Neuronal stem cell (in vitro differentiated cells): ENCODE measurements at regions not wholly inside any gene's neighbourhood (a gene's known extent, or its start where the extent isn't known, plus 50 kb on each side); places are given as distances from the start of the nearest gene placed in this dataset.

Experiments used
- DNase-seq: peaks from one replicate; pipeline ENCODE4 v3.0.0-alpha.2; 2013; ENCODE audit warnings: low spot score
- H2AFZ ChIP-seq: one replicate; pipeline ENCODE4 v1.6.1; 2013; ENCODE audit warnings: mild to moderate bottlenecking, low read length, inconsistent platforms
- H2AK5ac ChIP-seq: 2 replicates; pipeline ENCODE4 v1.6.1; 2013; ENCODE audit warnings: low read depth, mild to moderate bottlenecking, inconsistent platforms, low read length, moderate library complexity, mixed read lengths
- H2BK120ac ChIP-seq: 2 replicates; pipeline ENCODE4 v1.6.1; 2013; ENCODE audit warnings: low read depth, mild to moderate bottlenecking, inconsistent platforms, low read length, moderate library complexity, mixed read lengths
- H2BK12ac ChIP-seq: one replicate; pipeline ENCODE4 v1.6.1; 2013; ENCODE audit warnings: low read length, inconsistent platforms
- H2BK15ac ChIP-seq: 2 replicates; pipeline ENCODE4 v1.6.1; 2013; ENCODE audit warnings: mild to moderate bottlenecking, low read length, inconsistent platforms, mixed read lengths
- H2BK5ac ChIP-seq: one replicate; pipeline ENCODE4 v1.6.1; 2013; ENCODE audit warnings: inconsistent platforms, mild to moderate bottlenecking, low read length, moderate library complexity
- H3K14ac ChIP-seq: one replicate; pipeline ENCODE4 v1.6.1; 2013; ENCODE audit warnings: low read length, inconsistent platforms
- H3K18ac ChIP-seq: 2 replicates; pipeline ENCODE4 v1.6.1; 2013; ENCODE audit warnings: low read length, inconsistent platforms
- H3K23ac ChIP-seq: 2 replicates; pipeline ENCODE4 v1.6.1; 2013; ENCODE audit warnings: low read depth, mild to moderate bottlenecking, mixed read lengths, low read length, inconsistent platforms; ENCODE audit not compliant: poor library complexity
- H3K27ac ChIP-seq: replicated peaks from 3 replicates; pipeline ENCODE4 v1.5.1; 2013; ENCODE audit warnings: low read length, inconsistent platforms
- H3K27me3 ChIP-seq, 3 experiments: 2 replicates each; pipeline ENCODE4 v1.6.1; 2013; ENCODE audit warnings: low read length in 3 of 3, mild to moderate bottlenecking in 2 of 3, inconsistent platforms in 1 of 3, low read depth in 1 of 3, mixed read lengths in 1 of 3, moderate library complexity in 1 of 3; ENCODE audit not compliant: control insufficient read depth in 3 of 3, insufficient read depth in 3 of 3
- H3K36me3 ChIP-seq, 2 donors: replicated peaks in 1 of 2; 2 replicates each; pipeline ENCODE4 v1.6.1; 2013; ENCODE audit warnings: low read length in 2 of 2; ENCODE audit not compliant: control insufficient read depth in 2 of 2, insufficient read depth in 2 of 2
- H3K4ac ChIP-seq: 2 replicates; pipeline ENCODE4 v1.6.1; 2013; ENCODE audit warnings: inconsistent platforms, mild to moderate bottlenecking, low read length, moderate library complexity
- H3K4me1 ChIP-seq, 2 donors: 1 replicate in 1 of 2; 2 replicates in 1 of 2; pipeline ENCODE4 v1.6.1; 2013; ENCODE audit warnings: low read length in 2 of 2, low read depth in 1 of 2; ENCODE audit not compliant: control insufficient read depth in 2 of 2, insufficient read depth in 1 of 2
- H3K4me2 ChIP-seq: one replicate; pipeline ENCODE4 v1.6.1; 2013; ENCODE audit warnings: mild to moderate bottlenecking, low read length, inconsistent platforms; ENCODE audit not compliant: insufficient read depth, poor library complexity, severe bottlenecking
- H3K4me3 ChIP-seq, 2 donors: 2 replicates each; pipeline ENCODE4 v1.5.1; 2013; ENCODE audit warnings: low read length in 2 of 2, mild to moderate bottlenecking in 2 of 2, inconsistent platforms in 1 of 2, moderate library complexity in 1 of 2
- H3K79me1 ChIP-seq: one replicate; pipeline ENCODE4 v1.6.1; 2013; ENCODE audit warnings: low read depth, mild to moderate bottlenecking, inconsistent platforms, low read length, moderate library complexity
- H3K9ac ChIP-seq: one replicate; pipeline ENCODE4 v1.6.1; 2013; ENCODE audit warnings: mild to moderate bottlenecking, low read depth, low read length, inconsistent platforms; ENCODE audit not compliant: poor library complexity
- H3K9me3 ChIP-seq, 2 donors: replicated peaks in 1 of 2; 2 replicates each; pipeline versions ENCODE3 to v1.6.1; 2013; ENCODE audit warnings: low read length in 2 of 2, mild to moderate bottlenecking in 2 of 2, inconsistent platforms in 1 of 2, low read depth in 1 of 2, mixed read lengths in 1 of 2, moderate library complexity in 1 of 2; ENCODE audit not compliant: control insufficient read depth in 2 of 2, insufficient read depth in 1 of 2
- H4K8ac ChIP-seq: one replicate; pipeline ENCODE4 v1.6.1; 2013; ENCODE audit warnings: low read depth, mild to moderate bottlenecking, inconsistent platforms, low read length, moderate library complexity
- H4K91ac ChIP-seq: one replicate; pipeline ENCODE4 v1.6.1; 2013; ENCODE audit warnings: low read length, low read depth, mild to moderate bottlenecking, inconsistent platforms; ENCODE audit not compliant: poor library complexity
- WGBS, 2 donors: extraction: QIAGEN DNeasy Blood & Tissue Kit; methylation state at CpG; one replicate each; pipeline ENCODE4 v1.1.7; 2013; ENCODE audit warnings: missing lambda C conversion rate in 2 of 2, mixed read lengths in 1 of 2; ENCODE audit not compliant: insufficient read length in 2 of 2, insufficient replicate concordance in 1 of 2; ENCODE audit errors: extremely low coverage in 2 of 2; 5-methylcytosine and 5-hydroxymethylcytosine counted together

DNA sequence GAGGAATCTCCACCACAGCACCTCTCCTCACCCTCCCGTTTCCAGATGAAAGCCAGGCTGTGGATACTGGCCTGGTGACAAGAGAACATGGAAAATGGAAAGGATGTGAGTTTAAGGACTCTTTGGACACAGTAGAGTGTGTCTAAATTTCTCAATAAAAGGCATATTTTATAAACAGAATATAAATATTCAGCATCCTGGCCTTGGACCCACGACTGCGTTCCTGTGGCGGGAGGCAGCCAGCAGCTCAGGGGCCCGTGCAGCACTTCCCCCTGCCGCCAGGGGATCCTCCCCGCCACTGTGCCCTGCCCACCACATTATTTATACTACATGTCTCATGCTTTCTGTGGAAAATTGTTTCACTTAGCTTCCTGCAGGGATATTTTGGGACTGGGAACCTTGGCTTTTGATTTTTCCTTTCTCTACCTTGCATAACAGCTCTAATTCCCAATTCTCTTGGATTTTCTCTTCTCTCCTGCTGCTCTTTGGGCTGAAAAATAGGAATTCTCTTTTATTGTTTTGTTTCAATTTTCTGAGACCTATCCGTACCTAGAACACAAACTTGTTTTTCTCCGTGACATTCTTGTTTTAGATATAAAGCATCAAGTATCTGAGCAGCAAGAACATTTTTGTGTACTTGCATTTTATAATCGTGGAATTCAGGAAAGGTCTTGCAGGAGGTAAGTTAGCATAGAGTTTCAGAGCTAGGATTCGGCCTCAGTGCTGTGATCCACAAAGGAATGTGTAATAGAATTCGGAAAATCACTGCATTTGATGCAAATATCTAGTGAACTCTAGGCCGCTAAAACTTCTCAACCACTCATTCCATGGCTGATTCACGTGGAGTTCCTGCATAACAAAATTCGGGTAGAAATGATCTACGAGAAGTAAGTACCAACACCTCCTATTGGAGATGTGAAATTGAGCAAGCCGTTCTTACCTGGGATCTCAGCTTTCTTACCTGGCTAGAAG is 107.7 kb upstream of the SPATA13 start:
- Histone ChIP-seq H3K4me2 (no peak overlapping the region), H3K4me3 (no peak overlapping the region), H2BK15ac (no peak overlapping the region), H2BK5ac (no peak overlapping the region), H3K9ac (no peak overlapping the region), H2BK12ac (no peak overlapping the region), H3K4me1 (peaks cover 3 to 8% of the 10 kb centered on the region in 2 donors), H3K27me3 (no peaks in the 10 kb centered on the region), H3K36me3 (no peaks in the 10 kb centered on the region), H2BK120ac (no peak overlapping the region), H2AK5ac (no peak overlapping the region), H3K23ac (no peak overlapping the region), H4K8ac (no peak overlapping the region), H3K79me1 (no peaks in the 10 kb centered on the region), H3K18ac (no peak overlapping the region), H3K27ac (no peak overlapping the region), H4K91ac (no peak overlapping the region), H3K4ac (no peak overlapping the region), H3K9me3 (no peaks in the 10 kb centered on the region), H3K14ac (no peak overlapping the region), H2AFZ (no peak overlapping the region)
- no CpG with 5 or more reads among the region's 17 CpGs for WGBS, 2 donors
- no peak for DNase-seq

GRCh38 chr13:24053519-24054251 is 106.8 kb upstream of the SPATA13 start:
- Histone ChIP-seq H3K27ac (no peak overlapping the region), H2BK15ac (peak overlapping the region; percentile 56), H2BK12ac (no peak overlapping the region), H3K36me3 (no peaks in the 10 kb centered on the region), H3K23ac (no peak overlapping the region), H4K8ac (no peak overlapping the region), H3K18ac (peak overlapping the region; percentile 66), H3K4me2 (no peak overlapping the region), H3K79me1 (no peaks in the 10 kb centered on the region), H4K91ac (no peak overlapping the region), H2BK5ac (no peak overlapping the region), H2AK5ac (peak overlapping the region; percentile 31), H3K9ac (no peak overlapping the region), H3K14ac (no peak overlapping the region), H3K27me3 (no peaks in the 10 kb centered on the region), H2BK120ac (no peak overlapping the region), H3K4me3 (no peak overlapping the region), H2AFZ (peak overlapping the region; percentile 2), H3K9me3 (no peaks in the 10 kb centered on the region), H3K4ac (no peak overlapping the region), H3K4me1 (peaks cover 3 to 8% of the 10 kb centered on the region in 2 donors)
- no CpG with 5 or more reads among the region's 9 CpGs for WGBS, 2 donors
- DNase-seq: peak; percentile 43

DNA sequence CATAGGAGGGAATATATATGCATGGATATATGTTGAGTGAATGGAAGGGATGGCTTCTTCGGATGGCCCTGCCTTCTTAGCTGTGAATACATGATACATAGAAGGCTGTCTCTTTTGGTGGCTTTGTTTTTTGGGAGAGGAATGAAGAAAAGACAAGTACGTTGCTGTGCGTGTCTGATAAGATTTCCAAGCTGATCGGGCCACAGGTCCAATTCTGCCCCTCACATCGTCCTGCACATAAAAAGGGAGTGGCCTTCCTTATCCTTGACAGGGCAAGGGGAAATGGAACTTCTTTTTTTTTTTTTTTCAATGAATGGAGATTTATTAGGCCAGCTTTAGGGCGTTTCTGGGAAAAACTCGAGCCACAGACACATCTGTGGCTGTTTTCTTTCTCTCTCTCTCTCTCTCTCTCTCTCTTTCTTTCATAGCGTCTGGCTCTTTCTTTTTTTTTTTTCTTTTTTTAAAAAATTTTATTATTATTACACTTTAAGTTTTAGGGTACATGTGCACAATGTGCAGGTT is 103.8 kb upstream of the SPATA13 start:
- H3K4ac ChIP-seq: no peak overlapping the region
- no peak overlapping the region for H3K18ac ChIP-seq
- no peak for DNase-seq
- H3K9me3 ChIP-seq: no peaks in the 10 kb centered on the region
- no peak overlapping the region for H4K8ac ChIP-seq
- H3K27me3 ChIP-seq: no peaks in the 10 kb centered on the region
- no peak overlapping the region for H3K4me2 ChIP-seq
- WGBS, 2 donors: no CpG with 5 or more reads among the region's 8 CpGs
- H4K91ac ChIP-seq: no peak overlapping the region
- no peak overlapping the region for H2AFZ ChIP-seq
- peaks cover 3 to 8% of the 10 kb centered on the region in 2 donors for H3K4me1 ChIP-seq
- no peak overlapping the region for H2BK120ac ChIP-seq
- no peaks in the 10 kb centered on the region for H3K79me1 ChIP-seq
- H3K36me3 ChIP-seq: no peaks in the 10 kb centered on the region
- no peak overlapping the region for H3K9ac ChIP-seq
- H2BK5ac ChIP-seq: no peak overlapping the region
- H3K14ac ChIP-seq: no peak overlapping the region
- H3K4me3 ChIP-seq: no peak overlapping the region
- no peak overlapping the region for H2AK5ac ChIP-seq
- H2BK15ac ChIP-seq: no peak overlapping the region
- no peak overlapping the region for H2BK12ac ChIP-seq
- no peak overlapping the region for H3K23ac ChIP-seq
- H3K27ac ChIP-seq: no peak overlapping the region

DNA sequence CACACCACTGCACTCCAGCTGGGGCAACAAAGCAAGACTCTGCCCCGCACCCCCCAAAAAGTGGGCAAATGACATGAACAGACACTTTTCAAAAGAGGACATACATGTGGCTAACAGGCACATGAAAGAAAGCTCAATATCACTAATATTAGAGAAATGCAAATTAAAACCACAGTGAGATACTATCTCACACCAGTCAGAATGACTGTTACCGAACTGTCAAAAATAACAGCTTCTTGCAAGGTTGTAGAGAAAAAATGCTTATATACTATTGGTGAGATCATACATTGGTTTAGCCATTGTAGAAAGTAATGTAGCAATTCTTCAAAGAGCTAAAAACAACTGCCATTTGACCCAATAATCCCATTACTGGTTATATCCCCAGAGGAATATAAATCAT is 99.5 kb upstream of the SPATA13 start:
- no peak overlapping the region for H3K4me2 ChIP-seq

More for the DNA sequence above, 99.5 kb upstream of the SPATA13 start:
- no peak overlapping the region for H4K8ac ChIP-seq
- no peak overlapping the region for H4K91ac ChIP-seq
- H3K9me3 ChIP-seq: no peaks in the 10 kb centered on the region
- no peak overlapping the region for H3K18ac ChIP-seq
- peaks cover 13 to 17% of the 10 kb centered on the region in 2 donors for H3K4me1 ChIP-seq
- no peak overlapping the region for H3K23ac ChIP-seq
- no peak overlapping the region for H3K27ac ChIP-seq
- no peak overlapping the region for H2BK12ac ChIP-seq
- H2BK15ac ChIP-seq: no peak overlapping the region
- no peak overlapping the region for H2BK5ac ChIP-seq
- no peak overlapping the region for H3K14ac ChIP-seq
- DNase-seq: no peak
- H3K36me3 ChIP-seq: no peaks in the 10 kb centered on the region
- H3K4ac ChIP-seq: no peak overlapping the region
- no peak overlapping the region for H2AFZ ChIP-seq
- no peak overlapping the region for H3K4me3 ChIP-seq
- no peak overlapping the region for H2BK120ac ChIP-seq
- H3K9ac ChIP-seq: no peak overlapping the region
- H2AK5ac ChIP-seq: no peak overlapping the region
- H3K27me3 ChIP-seq: no peaks in the 10 kb centered on the region
- no CpG with 5 or more reads among the region's 2 CpGs for WGBS, 2 donors
- no peaks in the 10 kb centered on the region for H3K79me1 ChIP-seq
